Transverse colon (tissue), 4 donors: ENCODE measurements at regions not wholly inside any gene's neighbourhood (a gene's known extent, or its start where the extent isn't known, plus 50 kb on each side); places are given as distances from the start of the nearest gene placed in this dataset.

ENCODE experiments used
- POLR2AphosphoS5 ChIP-seq, 3 donors: sonication (generic); formaldehyde crosslinking; IDR thresholded peaks; one replicate each; pipeline ENCODE4 v1.6.1; 2016; ENCODE audit warnings: antibody characterized with exemption in 3 of 3
- TF ChIP-seq, protein P1 (sequence below), 5 experiments: fragments of 200-600 bp in 3 of 5; fragments of 450-650 bp in 2 of 5; sonication (generic) in 3 of 5; IDR thresholded peaks; 1 replicate in 2 of 5; 2 replicates in 3 of 5; pipeline ENCODE4 v1.5.1; 2016 to 2017; ENCODE audit warnings: antibody characterized with exemption in 5 of 5, inconsistent platforms in 3 of 5, mild to moderate bottlenecking in 2 of 5, moderate library complexity in 1 of 5

DNA sequence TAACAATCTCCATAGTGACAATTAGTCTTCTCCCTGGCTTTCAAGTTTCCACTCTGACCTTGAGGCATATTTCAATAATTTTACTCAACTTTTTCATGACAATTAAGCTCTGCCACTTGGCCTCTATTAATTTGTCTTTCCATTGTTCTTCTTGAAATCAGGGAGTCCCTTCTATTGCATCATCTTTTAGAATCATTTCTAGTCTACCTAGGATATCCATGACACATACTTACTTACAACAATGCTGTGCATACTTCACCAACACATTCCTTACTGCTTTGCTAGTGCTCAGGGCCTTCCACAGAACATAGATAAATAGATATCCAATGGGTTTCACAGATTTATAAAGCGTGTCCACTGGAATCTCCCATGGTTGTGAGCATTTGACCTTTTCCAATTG is 331.5 kb upstream of the LRP1B start:
- TF ChIP-seq, protein P1, sequence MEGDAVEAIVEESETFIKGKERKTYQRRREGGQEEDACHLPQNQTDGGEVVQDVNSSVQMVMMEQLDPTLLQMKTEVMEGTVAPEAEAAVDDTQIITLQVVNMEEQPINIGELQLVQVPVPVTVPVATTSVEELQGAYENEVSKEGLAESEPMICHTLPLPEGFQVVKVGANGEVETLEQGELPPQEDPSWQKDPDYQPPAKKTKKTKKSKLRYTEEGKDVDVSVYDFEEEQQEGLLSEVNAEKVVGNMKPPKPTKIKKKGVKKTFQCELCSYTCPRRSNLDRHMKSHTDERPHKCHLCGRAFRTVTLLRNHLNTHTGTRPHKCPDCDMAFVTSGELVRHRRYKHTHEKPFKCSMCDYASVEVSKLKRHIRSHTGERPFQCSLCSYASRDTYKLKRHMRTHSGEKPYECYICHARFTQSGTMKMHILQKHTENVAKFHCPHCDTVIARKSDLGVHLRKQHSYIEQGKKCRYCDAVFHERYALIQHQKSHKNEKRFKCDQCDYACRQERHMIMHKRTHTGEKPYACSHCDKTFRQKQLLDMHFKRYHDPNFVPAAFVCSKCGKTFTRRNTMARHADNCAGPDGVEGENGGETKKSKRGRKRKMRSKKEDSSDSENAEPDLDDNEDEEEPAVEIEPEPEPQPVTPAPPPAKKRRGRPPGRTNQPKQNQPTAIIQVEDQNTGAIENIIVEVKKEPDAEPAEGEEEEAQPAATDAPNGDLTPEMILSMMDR (IDR thresholded peaks at IDR 0.05), result no peak
- TF ChIP-seq POLR2AphosphoS5 (IDR thresholded peaks at IDR 0.05), result no peak
